ENCODE measurements at regions not wholly inside any gene's neighbourhood (a gene's known extent, or its start where the extent isn't known, plus 50 kb on each side); places are given as distances from the start of the nearest gene placed in this dataset.

- DNase-seq (ENCODE audit: low read depth in 1 of 2, low spot score in 1 of 2) (no peak), ATAC-seq (no peak), FAIRE-seq (no peak)
- TF ChIP-seq REST (IDR thresholded peaks at IDR 0.05) (no peak), PBX3 (IDR thresholded peaks at IDR 0.05) (no peak), BHLHE40 (IDR thresholded peaks at IDR 0.05; ENCODE audit: low read depth, low read length) (no peak), JUN (IDR thresholded peaks at IDR 0.05) (no peak)
- 68% methylated on average over 2 of the region's 2 CpGs for WGBS (ENCODE audit: missing lambda C conversion rate)
- POLR2A ChIA-PET = no interaction called here
- H3K4me2 ChIP-seq = no peak overlapping the region
- peaks cover 43% of the 10 kb centered on the region for H3K4me1 ChIP-seq
- CTCF ChIA-PET = no interaction called here
- H3K27ac ChIP-seq = peak overlapping the region; percentile 21 to 65; a peak in 4 of 6 replicates
- H3K9me3 ChIP-seq = no peaks in the 10 kb centered on the region
- no peak overlapping the region for H3K4me3 ChIP-seq
Measured at GRCh38 chr2:195536906-195537305, 120.1 kb upstream of the SLC39A10 start.

- ChIA-PET POLR2A (no interaction called here), CTCF (interaction anchor here (1.2 kb wide), 2 partner anchors 12 to 20 kb away, joined by 3 to 4 read pairs; no protein-coding TSS in a partner anchor)
- no peaks in the 10 kb centered on the region for H3K9me3 ChIP-seq
- DNase-seq (ENCODE audit: low read depth in 1 of 2, low spot score in 1 of 2) = no peak
- TF ChIP-seq FOSL2 (IDR thresholded peaks at IDR 0.05) = no peak
- no peak for TF ChIP-seq FOSL2 (CRISPR knock-in tag; IDR thresholded peaks at IDR 0.05)
- TF ChIP-seq PHF8 (IDR thresholded peaks at IDR 0.05; ENCODE audit: borderline replicate concordance, low read depth) = no peak
- TF ChIP-seq ZNF302 (CRISPR knock-in tag; IDR thresholded peaks at IDR 0.05) = no peak
- TF ChIP-seq USF2 (IDR thresholded peaks at IDR 0.05) = no peak
- no peak for TF ChIP-seq REST (IDR thresholded peaks at IDR 0.05)
- no peak for TF ChIP-seq CHD2 (IDR thresholded peaks at IDR 0.05; ENCODE audit: low read length, partially characterized antibody)
- TF ChIP-seq RARB (CRISPR knock-in tag; IDR thresholded peaks at IDR 0.05) = no peak
- no peak for TF ChIP-seq HES2 (IDR thresholded peaks at IDR 0.05)
- TF ChIP-seq HMGXB4 (CRISPR knock-in tag; IDR thresholded peaks at IDR 0.05; ENCODE audit: borderline replicate concordance) = no peak
- TF ChIP-seq MAX (IDR thresholded peaks at IDR 0.05) = no peak
- TF ChIP-seq RNF2 (IDR thresholded peaks at IDR 0.05; ENCODE audit: borderline replicate concordance, low read depth) = no peak
- no peak for FAIRE-seq
- H3K4me2 ChIP-seq = no peak overlapping the region
- H3K4me1 ChIP-seq = peaks cover 43% of the 10 kb centered on the region
- no peak overlapping the region for H3K4me3 ChIP-seq
- peak overlapping the region in 1 of 2 experiments; percentile 87; a peak in 3 of 6 replicates for H3K27ac ChIP-seq
- ATAC-seq = no peak
- 93% methylated on average over 7 of the region's 7 CpGs for WGBS (ENCODE audit: missing lambda C conversion rate)
Measured at GRCh38 chr2:195535911-195536522, 121.0 kb upstream of the SLC39A10 start.
